Hematopoietic multipotent progenitor cell treated with erythropoietin and hydrocortisone succinate and interleukin-3 and kit ligand, for 4 days (in vitro differentiated cells): ENCODE measurements at regions not wholly inside any gene's neighbourhood (a gene's known extent, or its start where the extent isn't known, plus 50 kb on each side); places are given as distances from the start of the nearest gene placed in this dataset.

Experiments
- DNase-seq: peaks from one replicate; pipeline ENCODE4 v3.0.0-alpha.2; 2015

- no peak for DNase-seq
Measured at GRCh38 chr4:127211650-127212560, 420.9 kb upstream of the INTU start.

GRCh38 chr4:127212701-127213100 lies 420.1 kb upstream of the INTU start:
- DNase-seq: no peak

- DNase-seq: no peak
Measured at GRCh38 chr4:127214016-127214415, 418.7 kb upstream of the INTU start.

GRCh38 chr4:127214931-127215330 lies 417.8 kb upstream of the INTU start:
- no peak for DNase-seq

GRCh38 chr4:127217586-127218229 lies 415.0 kb upstream of the INTU start:
- DNase-seq: no peak

GRCh38 chr4:127219232-127219631 lies 413.5 kb upstream of the INTU start:
- no peak for DNase-seq

GRCh38 chr4:127224556-127224955 lies 408.2 kb upstream of the INTU start:
- DNase-seq: no peak

- DNase-seq: no peak
Measured at GRCh38 chr4:127229855-127230608, 402.7 kb upstream of the INTU start.

GRCh38 chr4:127236889-127237288 lies 395.9 kb upstream of the INTU start:
- DNase-seq: no peak

GRCh38 chr4:127237581-127237980 lies 395.2 kb upstream of the INTU start:
- no peak for DNase-seq

GRCh38 chr4:127238956-127239475 lies 393.7 kb upstream of the INTU start:
- DNase-seq: no peak

- no peak for DNase-seq
Measured at GRCh38 chr4:127239902-127240763, 392.6 kb upstream of the INTU start.

- no peak for DNase-seq
Measured at GRCh38 chr4:127240764-127241105, 392.0 kb upstream of the INTU start.

GRCh38 chr4:127244515-127244914 lies 388.2 kb upstream of the INTU start:
- no peak for DNase-seq

GRCh38 chr4:127246963-127247952 lies 385.5 kb upstream of the INTU start:
- DNase-seq: no peak

- DNase-seq: no peak
Measured at GRCh38 chr4:127249066-127249766, 383.5 kb upstream of the INTU start.

- DNase-seq: no peak
Measured at GRCh38 chr4:127249767-127250108, 383.0 kb upstream of the INTU start.

- no peak for DNase-seq
Measured at GRCh38 chr4:127250577-127250976, 382.2 kb upstream of the INTU start.

GRCh38 chr4:127251423-127251822 lies 381.3 kb upstream of the INTU start:
- no peak for DNase-seq

- no peak for DNase-seq
Measured at GRCh38 chr4:127256500-127256899, 376.3 kb upstream of the INTU start.

GRCh38 chr4:127261476-127261875 lies 371.3 kb upstream of the INTU start:
- DNase-seq: no peak
